HG03097 (cell line): ENCODE measurements at regions not wholly inside any gene's neighbourhood (a gene's known extent, or its start where the extent isn't known, plus 50 kb on each side); places are given as distances from the start of the nearest gene placed in this dataset.

Source experiments
- ATAC-seq: cut with Tn5 transposase; IDR thresholded peaks from one replicate; pipeline ENCODE4 v1.9.1; 2021; ENCODE audit not compliant: unreplicated experiment, low FRiP score

- no peak for ATAC-seq
Measured at GRCh38 chr11:116422956-116423600, 349.7 kb downstream of the BUD13 start.

GRCh38 chr11:116422556-116422955 lies 350.2 kb downstream of the BUD13 start:
- ATAC-seq = no peak

GRCh38 chr11:116421529-116422185 lies 351.1 kb downstream of the BUD13 start:
- ATAC-seq = no peak

GRCh38 chr11:116420770-116421528 lies 351.8 kb downstream of the BUD13 start:
- no peak for ATAC-seq

- ATAC-seq = no peak
Measured at GRCh38 chr11:116420030-116420429, 352.8 kb downstream of the BUD13 start.

GRCh38 chr11:116418388-116419041 lies 354.3 kb downstream of the BUD13 start:
- ATAC-seq = no peak

GRCh38 chr11:116416852-116417251 lies 355.9 kb downstream of the BUD13 start:
- no peak for ATAC-seq

- ATAC-seq = no peak
Measured at GRCh38 chr11:116415095-116415494, 357.7 kb downstream of the BUD13 start.

GRCh38 chr11:116414357-116414880 lies 358.4 kb downstream of the BUD13 start:
- no peak for ATAC-seq

- no peak for ATAC-seq
Measured at GRCh38 chr11:116413301-116414242, 359.2 kb downstream of the BUD13 start.

- no peak for ATAC-seq
Measured at GRCh38 chr11:116412118-116412889, 360.5 kb downstream of the BUD13 start.

- no peak for ATAC-seq
Measured at GRCh38 chr11:116409238-116409637, 363.5 kb downstream of the BUD13 start.

- no peak for ATAC-seq
Measured at GRCh38 chr11:116406042-116406441, 366.7 kb downstream of the BUD13 start.

- no peak for ATAC-seq
Measured at GRCh38 chr11:116404462-116404798, 368.4 kb downstream of the BUD13 start.

- ATAC-seq = no peak
Measured at GRCh38 chr11:116403794-116404461, 368.9 kb downstream of the BUD13 start.

GRCh38 chr11:116400081-116400480 lies 372.7 kb downstream of the BUD13 start:
- ATAC-seq = no peak

- no peak for ATAC-seq
Measured at GRCh38 chr11:116397602-116398084, 375.1 kb downstream of the BUD13 start.

- no peak for ATAC-seq
Measured at GRCh38 chr11:116396331-116396730, 376.5 kb downstream of the BUD13 start.

GRCh38 chr11:116394022-116394421 lies 378.8 kb downstream of the BUD13 start:
- ATAC-seq = no peak
